ENCODE measurements at regions not wholly inside any gene's neighbourhood (a gene's known extent, or its start where the extent isn't known, plus 50 kb on each side); places are given as distances from the start of the nearest gene placed in this dataset.

DNA sequence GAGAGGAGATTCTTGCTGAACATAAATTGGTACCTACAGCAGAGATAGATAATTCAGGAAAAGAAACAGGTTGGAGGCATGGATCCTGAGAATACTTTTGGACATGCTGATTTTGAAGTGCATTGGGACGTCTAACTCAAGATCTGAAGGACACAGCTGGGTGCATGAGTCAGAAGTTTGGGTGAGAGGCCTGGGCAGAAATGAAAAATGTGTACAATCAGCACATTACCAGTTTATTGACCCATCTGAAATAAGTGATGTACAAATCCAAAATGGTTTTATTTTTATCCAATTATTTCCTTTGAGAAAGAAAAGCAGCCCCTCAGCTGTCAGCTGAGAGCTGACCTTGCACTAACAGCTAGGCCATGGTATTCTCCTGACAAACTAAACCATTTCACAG lies 975.2 kb upstream of the B3GALT2 start:
- DNase-seq (ENCODE audit: low read depth), result no peak

- no peak for DNase-seq (ENCODE audit: low read depth)
These were observed 973.5 kb upstream of the B3GALT2 start for GRCh38 chr1:194159941-194160340.

DNA sequence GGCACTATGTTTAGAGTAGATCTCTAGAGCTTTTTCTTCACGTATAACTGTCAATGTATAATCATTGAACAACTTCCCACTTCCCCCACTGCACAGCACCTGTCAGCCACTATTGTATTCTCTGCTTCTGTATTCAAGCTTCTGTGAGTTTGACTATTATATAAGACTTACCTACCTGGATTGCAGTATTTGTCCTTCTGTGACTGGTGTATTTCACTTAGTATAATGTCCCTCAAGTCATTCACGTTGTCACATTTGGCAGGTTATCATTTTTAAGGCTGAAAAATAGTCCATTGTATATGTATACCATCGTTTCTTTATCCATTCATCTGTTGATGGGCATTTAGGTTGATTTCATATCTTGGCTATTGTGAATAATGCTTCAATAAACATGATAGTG lies 969.5 kb upstream of the B3GALT2 start:
- DNase-seq (ENCODE audit: low read depth), result no peak

GRCh38 chr1:194151056-194151455 lies 964.6 kb upstream of the B3GALT2 start:
- DNase-seq (ENCODE audit: low read depth), result no peak

DNA sequence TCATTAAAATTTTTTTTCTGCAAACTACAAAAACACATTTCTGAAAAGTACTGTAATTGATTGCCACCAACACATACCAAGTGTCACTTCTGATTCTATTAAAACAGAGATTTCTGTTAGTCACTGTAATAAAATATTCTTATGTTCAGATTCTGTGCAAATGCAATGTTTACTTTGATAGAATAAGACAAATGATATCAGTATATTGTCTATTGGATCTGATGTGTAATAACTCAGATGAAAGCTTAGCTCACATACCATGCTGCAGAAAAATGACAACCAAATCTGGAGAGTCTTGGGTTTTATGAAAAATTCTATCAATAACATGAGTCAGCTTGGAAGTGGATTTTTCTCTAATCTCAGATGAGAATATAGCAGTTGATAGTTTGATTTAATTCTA lies 963.8 kb upstream of the B3GALT2 start:
- DNase-seq (ENCODE audit: low read depth), result no peak

DNA sequence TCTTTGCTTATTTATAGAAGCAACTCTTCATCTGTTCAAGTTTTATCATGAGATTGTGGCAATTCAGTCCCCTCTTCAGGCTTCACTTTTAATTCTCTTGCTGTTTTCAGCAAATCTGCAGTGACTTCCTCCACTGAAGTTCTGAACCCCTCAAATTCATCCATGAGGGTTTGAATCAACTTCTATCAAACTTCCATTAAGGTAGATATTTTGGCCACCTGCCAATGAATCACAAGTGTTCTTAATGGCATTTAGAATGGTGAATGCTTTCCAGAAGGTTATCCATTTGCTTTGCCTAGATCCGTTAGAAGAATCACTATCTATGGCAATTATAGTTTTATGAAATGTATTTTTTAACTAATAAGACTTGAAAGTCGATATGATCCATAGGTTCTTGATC lies 946.7 kb upstream of the B3GALT2 start:
- no peak for DNase-seq (ENCODE audit: low read depth)

- DNase-seq (ENCODE audit: low read depth), result no peak
These were observed 931.7 kb upstream of the B3GALT2 start for GRCh38 chr1:194118086-194118485.

- no peak for DNase-seq (ENCODE audit: low read depth)
These were observed 931.2 kb upstream of the B3GALT2 start for GRCh38 chr1:194117582-194117981.

GRCh38 chr1:194114288-194114687 lies 927.9 kb upstream of the B3GALT2 start:
- no peak for DNase-seq (ENCODE audit: low read depth)

- no peak for DNase-seq (ENCODE audit: low read depth)
These were observed 919.0 kb upstream of the B3GALT2 start for GRCh38 chr1:194105381-194105780.

GRCh38 chr1:194104247-194104844 lies 917.9 kb upstream of the B3GALT2 start:
- DNase-seq (ENCODE audit: low read depth), result no peak

DNA sequence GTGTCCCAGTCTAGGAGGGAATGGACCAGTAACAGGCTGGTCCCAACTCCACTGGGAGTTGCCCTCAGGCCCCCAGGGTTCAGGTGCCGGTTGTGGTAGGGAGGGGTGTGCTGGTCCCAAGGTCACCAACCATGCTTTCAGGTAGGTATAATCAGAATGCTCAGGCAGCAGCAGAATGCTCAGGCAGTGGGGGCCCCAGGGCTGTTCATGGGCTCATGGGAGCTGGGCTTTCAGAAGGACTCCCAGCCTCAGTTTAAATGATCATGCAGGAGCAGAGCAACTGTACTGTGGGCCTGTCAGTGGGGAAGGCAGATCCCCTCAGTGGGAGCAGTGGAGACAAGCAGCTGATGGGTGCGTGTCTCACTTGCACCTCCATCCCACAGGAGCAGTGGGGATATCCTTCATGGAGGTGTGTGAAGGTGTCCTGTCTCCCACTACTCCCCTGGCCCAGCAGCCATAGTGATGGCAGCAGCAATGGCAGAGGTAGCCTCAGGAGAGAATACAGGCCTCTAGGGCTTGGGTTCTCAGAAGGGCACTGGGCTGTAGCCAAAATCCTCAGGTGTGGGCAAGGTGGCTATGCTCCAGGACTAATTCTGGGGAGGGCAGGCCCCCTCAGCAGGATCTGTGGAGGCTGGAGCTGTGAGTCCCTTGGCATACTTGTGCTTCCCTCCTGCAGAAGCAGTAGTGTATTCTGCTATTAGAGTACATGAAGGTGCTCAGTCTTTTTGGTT lies 917.3 kb upstream of the B3GALT2 start:
- DNase-seq (ENCODE audit: low read depth), result no peak

DNA sequence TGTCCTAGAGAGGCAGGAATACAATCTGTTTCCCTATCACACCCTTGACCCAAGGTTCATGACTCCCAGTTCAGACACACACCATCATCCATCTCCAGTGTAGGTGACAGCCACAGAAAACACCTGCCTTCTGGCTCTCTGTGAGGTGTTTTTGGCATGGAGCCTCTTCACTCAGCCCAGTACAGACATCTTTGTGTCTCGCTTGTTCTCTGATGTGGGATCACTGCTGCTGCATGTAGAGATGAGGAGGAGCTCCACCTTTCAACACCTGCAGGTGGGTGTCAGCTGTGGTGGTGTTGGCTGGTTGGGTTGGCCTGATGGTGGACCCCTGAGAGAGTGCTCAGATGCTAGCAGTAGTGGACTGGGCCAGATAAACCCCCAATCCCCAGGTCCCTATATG lies 916.7 kb upstream of the B3GALT2 start:
- no peak for DNase-seq (ENCODE audit: low read depth)

GRCh38 chr1:194102607-194103006 lies 916.2 kb upstream of the B3GALT2 start:
- DNase-seq (ENCODE audit: low read depth), result no peak

- DNase-seq (ENCODE audit: low read depth), result no peak
These were observed 898.3 kb upstream of the B3GALT2 start for GRCh38 chr1:194084755-194085154.

DNA sequence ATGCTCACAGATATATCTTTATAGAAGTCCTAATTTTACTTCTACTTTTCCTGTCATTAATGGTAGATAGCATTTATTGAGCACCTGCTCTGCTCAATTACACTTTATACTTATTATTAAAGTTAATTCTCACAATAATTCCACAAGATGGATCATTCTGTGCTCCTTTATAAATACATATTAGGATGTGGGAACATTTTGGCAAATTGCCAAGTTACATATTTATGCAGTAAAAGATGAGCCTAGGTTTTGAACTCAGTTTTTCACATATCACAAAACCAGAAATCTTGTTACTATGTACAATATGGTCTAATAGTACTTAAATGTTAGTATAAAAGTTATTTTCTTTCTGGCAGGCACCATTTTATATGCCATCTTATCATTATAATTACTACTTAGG lies 895.0 kb upstream of the B3GALT2 start:
- no peak for DNase-seq (ENCODE audit: low read depth)

- DNase-seq (ENCODE audit: low read depth), result no peak
These were observed 894.4 kb upstream of the B3GALT2 start for GRCh38 chr1:194080826-194081225.

DNA sequence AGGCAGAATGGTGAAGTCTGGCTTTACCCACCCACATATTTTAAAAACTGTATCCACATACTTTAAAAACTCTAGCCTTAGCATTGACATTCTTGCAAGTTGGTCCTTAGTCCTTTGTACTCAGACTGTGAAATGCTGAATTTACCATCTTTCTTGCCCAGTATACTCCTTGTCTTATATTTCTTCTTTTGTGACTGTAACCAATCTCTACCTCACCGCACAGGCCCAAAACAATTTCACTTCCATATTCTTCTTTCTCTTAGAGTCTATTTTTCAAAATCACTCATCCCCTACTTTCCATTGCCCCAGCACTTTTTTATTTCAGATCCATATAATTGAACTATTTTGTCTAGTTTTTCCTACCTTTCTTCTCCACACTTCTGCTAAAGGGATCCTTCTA lies 892.4 kb upstream of the B3GALT2 start:
- no peak for DNase-seq (ENCODE audit: low read depth)

DNA sequence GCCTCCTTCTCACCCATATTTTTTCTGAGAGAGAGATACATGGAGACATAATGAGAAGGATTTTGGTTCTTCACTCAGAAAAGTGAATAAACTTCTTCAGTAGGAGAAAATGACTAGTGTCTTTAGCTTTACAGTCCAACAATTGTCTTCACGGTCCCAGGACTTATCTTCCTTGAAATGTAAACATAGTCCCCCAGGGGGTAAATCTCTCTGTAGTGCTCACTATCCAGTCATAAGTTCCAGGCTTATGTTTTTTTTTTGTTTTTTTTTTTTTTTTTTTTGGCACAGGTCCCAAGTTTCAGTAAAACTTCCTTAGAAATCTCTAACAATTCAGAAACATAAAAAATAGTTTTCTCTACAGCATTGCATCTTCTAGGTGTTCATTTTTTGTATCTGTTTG lies 890.2 kb upstream of the B3GALT2 start:
- DNase-seq (ENCODE audit: low read depth), result no peak

DNA sequence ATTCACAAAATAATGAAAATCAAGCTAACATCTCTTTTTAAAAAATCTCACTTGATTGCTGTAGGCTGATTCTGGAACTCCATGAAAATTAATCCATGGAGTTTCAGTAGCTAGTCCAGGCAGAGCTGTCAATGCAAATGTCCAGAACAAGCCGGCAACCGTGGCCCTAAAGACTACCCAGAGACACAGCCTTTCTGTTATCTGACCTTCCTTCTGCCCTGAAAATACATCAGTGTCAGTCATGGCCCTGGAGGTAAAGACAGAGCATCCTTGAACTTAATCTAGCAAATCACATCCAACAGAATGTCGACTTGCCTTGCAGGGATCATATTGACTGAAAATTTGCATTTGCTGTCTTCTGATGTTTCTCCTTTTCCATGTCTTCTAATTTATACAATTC lies 887.4 kb upstream of the B3GALT2 start:
- DNase-seq (ENCODE audit: low read depth), result no peak

DNA sequence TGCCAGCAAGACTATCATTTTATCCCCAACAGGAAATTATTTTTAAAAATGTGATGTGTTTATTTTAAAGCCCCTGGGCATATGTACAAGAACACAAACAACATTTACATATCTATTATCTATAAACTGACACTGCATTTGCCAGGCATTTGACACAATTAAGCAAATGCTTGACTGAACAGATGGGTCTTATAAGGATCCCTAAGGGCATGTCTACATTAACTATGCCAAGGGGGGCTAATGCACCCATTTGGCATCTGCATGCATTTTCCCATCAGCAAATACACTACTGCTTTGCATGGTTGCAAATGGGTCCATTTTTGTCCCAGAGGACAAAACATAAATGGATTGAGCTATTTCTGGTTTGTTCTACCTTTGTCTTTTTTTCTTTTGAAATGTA lies 884.8 kb upstream of the B3GALT2 start:
- no peak for DNase-seq (ENCODE audit: low read depth)

DNA sequence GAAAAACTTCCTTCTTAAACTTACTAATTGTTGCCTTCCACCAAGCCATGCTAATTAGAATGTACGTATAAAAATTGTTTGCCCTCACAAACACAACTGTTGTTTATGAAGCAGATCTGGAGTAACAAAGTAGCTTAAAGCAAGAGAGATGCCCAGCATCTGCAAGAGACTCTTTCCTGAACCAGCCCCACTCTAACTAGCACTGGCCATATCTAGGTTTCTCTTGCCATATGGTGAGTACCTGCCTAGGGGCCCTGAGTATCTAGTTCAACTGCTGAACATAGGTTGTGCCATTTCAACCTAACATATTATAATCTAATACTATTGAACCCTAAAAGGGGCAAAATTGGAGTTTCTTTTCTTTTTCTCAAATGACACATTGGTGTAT lies 883.4 kb upstream of the B3GALT2 start:
- DNase-seq (ENCODE audit: low read depth), result no peak

GRCh38 chr1:194069168-194069830 lies 882.9 kb upstream of the B3GALT2 start:
- no peak for DNase-seq (ENCODE audit: low read depth)
